SJSA1 (cell line): ENCODE measurements at regions not wholly inside any gene's neighbourhood (a gene's known extent, or its start where the extent isn't known, plus 50 kb on each side); places are given as distances from the start of the nearest gene placed in this dataset.
A peak's percentile ranks its signal among the peaks of the same experiment; 100 is the strongest.

Experiments
- DNase-seq, 2 experiments: peaks; one replicate each; pipeline ENCODE4 v3.0.0-alpha.2; 2015 to 2020; ENCODE audit warnings: low spot score in 2 of 2, low read depth in 1 of 2
- H3K27ac ChIP-seq: fragments of 250-450 bp; sonication (Bioruptor Pico); 2 replicates; pipeline ENCODE4 v1.5.1; 2020; ENCODE audit warnings: mild to moderate bottlenecking, moderate library complexity
- H3K27me3 ChIP-seq: fragments of 250-450 bp; sonication (Bioruptor Pico); replicated peaks from 2 replicates; pipeline ENCODE4 v1.5.1; 2020; ENCODE audit warnings: mild to moderate bottlenecking, moderate library complexity
- H3K36me3 ChIP-seq: fragments of 250-450 bp; sonication (Bioruptor Pico); 2 replicates; pipeline ENCODE4 v1.5.1; 2020; ENCODE audit warnings: mild to moderate bottlenecking
- H3K4me1 ChIP-seq: fragments of 250-450 bp; sonication (Bioruptor Pico); replicated peaks from 2 replicates; pipeline ENCODE4 v1.6.1; 2021; ENCODE audit warnings: mild to moderate bottlenecking
- H3K4me3 ChIP-seq: fragments of 250-450 bp; sonication (Bioruptor Pico); 2 replicates; pipeline ENCODE4 v1.5.1; 2020; ENCODE audit warnings: mild to moderate bottlenecking
- H3K9me3 ChIP-seq: fragments of 250-450 bp; sonication (Bioruptor Pico); replicated peaks from 2 replicates; pipeline ENCODE4 v1.5.1; 2020; ENCODE audit warnings: mild to moderate bottlenecking

DNA sequence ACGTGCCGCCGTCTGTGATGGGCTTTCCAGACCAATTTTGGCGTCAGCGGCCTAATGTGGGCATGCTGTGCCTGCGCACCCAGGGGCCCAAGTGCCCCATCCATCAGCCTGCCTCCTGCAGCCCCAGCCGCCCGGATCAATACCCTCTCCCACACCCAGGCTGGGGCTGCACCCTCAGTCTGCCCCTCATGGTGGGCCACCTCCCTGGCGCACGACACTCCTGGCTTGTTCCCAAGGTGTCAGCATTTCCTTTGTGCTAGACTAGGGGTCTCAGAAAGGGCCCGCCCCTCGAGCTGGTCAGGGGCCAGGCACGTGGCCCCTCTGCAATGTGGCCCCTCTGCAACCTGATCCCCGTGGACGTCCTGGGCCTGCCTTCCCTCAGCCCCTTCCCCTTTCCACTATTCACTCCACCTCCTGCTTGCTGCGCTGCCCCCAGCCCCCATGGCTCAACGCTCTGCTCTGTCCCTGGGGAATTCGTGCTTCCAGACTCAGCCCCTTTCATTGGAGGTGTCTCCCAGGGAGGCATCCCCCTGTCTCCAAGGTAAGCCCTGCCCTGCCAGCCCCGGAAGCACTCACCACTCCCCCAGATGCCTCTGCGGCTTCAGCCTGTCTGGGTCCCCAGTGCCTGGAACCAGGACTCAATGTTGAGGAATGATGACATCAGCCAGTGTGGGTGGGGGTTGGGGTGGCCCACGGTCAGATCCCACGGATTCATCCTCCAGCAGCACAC is 130.8 kb downstream of the HMX1 start:
- peaks cover 16% of the 10 kb centered on the region for H3K4me1 ChIP-seq
- no peak overlapping the region for H3K4me3 ChIP-seq
- H3K27me3 ChIP-seq: no peaks in the 10 kb centered on the region
- H3K36me3 ChIP-seq: no peaks in the 10 kb centered on the region
- H3K27ac ChIP-seq: no peak overlapping the region
- H3K9me3 ChIP-seq: no peaks in the 10 kb centered on the region
- DNase-seq: peak in 1 of 2 experiments; percentile 23

DNA sequence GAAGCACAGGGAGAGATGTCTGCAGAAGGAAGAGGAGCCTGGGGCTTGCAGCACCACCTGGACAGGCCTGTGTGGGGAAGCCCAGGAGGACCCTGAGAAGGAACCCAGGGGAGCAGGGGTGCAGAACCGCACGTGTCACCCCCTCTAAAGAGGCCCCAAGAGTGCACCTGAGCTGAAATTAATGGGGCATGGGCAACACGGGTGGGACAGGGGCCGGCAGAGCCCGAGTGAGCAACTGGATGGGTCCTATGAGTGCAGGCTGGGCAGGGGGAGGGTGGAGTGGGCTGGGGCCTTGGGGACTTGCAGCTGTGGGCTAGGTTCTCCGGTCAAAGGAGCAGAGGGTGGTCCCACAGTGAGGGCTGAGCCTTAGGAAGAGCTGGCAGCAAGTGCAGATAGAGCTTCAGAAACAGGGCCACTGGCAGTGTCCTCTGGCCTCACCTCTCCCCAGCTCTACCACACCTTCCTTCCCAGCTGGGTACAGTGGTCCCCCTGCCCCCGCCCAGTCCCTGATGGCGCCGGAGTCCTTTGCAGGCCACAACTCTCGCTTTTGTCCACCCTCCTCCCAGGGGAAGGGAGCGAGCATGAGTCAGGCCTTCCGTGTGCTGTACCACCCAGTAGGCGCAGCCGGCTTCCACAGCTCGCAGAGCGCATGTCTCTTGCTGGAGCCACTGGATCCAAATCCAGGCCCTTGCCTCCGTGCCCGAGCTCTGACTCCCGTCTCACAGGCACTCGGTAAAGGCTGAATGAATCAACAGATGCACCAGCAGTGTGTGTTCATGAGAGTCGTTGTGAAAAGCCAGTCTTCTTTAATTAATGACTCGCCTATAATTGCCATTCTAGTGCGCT is 131.6 kb downstream of the HMX1 start:
- H3K9me3 ChIP-seq: no peaks in the 10 kb centered on the region
- H3K4me1 ChIP-seq: peaks cover 16% of the 10 kb centered on the region
- H3K27ac ChIP-seq: no peak overlapping the region; the same call in 1 of the 2 replicates
- H3K4me3 ChIP-seq: no peak overlapping the region
- no peaks in the 10 kb centered on the region for H3K27me3 ChIP-seq
- DNase-seq: peak; percentile 50 to 69
- no peaks in the 10 kb centered on the region for H3K36me3 ChIP-seq

DNA sequence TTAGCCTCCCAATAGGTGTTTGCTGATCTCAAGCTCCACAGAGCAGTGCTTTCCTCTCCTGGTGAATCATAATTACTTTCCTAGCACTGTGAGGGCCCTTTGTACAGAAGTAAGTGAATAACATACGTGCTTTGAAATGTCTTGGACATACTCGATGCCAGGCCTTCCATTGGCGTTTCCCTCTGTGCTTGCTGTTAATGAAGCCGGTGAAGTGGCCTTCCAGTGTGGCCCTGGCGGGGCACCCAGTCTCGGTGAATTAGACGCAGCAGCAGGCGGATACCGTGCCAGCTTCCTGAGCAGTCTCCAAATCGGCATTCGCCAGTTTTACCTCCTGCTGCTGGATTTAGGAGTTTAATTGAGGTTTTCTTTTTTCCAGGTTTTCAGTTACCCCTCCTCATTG is 132.3 kb downstream of the HMX1 start:
- no peak overlapping the region for H3K4me3 ChIP-seq
- DNase-seq: no peak
- H3K27ac ChIP-seq: no peak overlapping the region
- H3K9me3 ChIP-seq: no peaks in the 10 kb centered on the region
- H3K36me3 ChIP-seq: no peaks in the 10 kb centered on the region
- H3K27me3 ChIP-seq: no peaks in the 10 kb centered on the region
- peaks cover 16% of the 10 kb centered on the region for H3K4me1 ChIP-seq

- DNase-seq: no peak
- Histone ChIP-seq H3K4me3 (no peak overlapping the region), H3K36me3 (no peaks in the 10 kb centered on the region), H3K9me3 (no peaks in the 10 kb centered on the region), H3K27ac (no peak overlapping the region), H3K27me3 (no peaks in the 10 kb centered on the region), H3K4me1 (peaks cover 16% of the 10 kb centered on the region)
Measured at GRCh38 chr4:8738471-8738931, 133.1 kb downstream of the HMX1 start.

DNA sequence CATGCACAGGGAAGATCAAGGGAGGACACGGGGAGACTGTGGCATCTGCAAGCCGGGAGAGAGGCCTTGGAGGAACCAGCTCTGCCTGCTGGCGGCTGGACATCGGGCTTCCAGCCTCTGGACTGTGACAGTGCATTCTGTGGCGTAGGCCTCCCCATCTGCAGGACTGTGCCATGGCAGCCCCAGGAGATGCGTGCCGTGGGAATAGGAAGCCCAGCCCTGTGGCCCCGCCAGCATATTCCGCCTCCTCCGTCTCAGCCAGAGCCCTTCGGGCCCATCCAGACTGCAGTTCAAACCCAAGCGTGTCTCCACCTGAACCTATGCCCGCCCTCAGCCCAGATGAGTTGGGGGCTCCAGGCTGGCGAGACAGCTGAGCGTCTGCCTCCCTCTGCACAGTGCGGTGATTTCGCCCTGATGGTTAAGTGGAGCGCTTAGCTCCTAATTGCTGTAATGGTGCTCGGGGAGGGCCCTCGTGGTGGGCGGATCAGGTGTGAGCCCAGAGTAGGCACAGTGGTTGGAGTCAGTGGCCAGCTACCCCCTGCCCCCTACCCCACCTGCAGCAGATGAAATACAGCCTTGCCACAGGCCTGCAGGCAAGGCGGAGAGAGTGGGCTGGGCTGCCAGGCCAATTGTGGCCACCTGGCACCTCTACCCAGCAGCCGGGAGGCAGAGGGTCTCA is 133.9 kb downstream of the HMX1 start:
- H3K9me3 ChIP-seq: no peaks in the 10 kb centered on the region
- no peak overlapping the region for H3K27ac ChIP-seq
- no peaks in the 10 kb centered on the region for H3K36me3 ChIP-seq
- H3K4me3 ChIP-seq: no peak overlapping the region
- H3K4me1 ChIP-seq: peaks cover 16% of the 10 kb centered on the region
- no peak for DNase-seq
- H3K27me3 ChIP-seq: no peaks in the 10 kb centered on the region

- no peaks in the 10 kb centered on the region for H3K27me3 ChIP-seq
- no peak overlapping the region for H3K27ac ChIP-seq
- H3K4me3 ChIP-seq: no peak overlapping the region
- no peak for DNase-seq
- H3K36me3 ChIP-seq: no peaks in the 10 kb centered on the region
- H3K9me3 ChIP-seq: no peaks in the 10 kb centered on the region
- peaks cover 16% of the 10 kb centered on the region for H3K4me1 ChIP-seq
Measured at GRCh38 chr4:8737075-8737474, 134.6 kb downstream of the HMX1 start.

DNA sequence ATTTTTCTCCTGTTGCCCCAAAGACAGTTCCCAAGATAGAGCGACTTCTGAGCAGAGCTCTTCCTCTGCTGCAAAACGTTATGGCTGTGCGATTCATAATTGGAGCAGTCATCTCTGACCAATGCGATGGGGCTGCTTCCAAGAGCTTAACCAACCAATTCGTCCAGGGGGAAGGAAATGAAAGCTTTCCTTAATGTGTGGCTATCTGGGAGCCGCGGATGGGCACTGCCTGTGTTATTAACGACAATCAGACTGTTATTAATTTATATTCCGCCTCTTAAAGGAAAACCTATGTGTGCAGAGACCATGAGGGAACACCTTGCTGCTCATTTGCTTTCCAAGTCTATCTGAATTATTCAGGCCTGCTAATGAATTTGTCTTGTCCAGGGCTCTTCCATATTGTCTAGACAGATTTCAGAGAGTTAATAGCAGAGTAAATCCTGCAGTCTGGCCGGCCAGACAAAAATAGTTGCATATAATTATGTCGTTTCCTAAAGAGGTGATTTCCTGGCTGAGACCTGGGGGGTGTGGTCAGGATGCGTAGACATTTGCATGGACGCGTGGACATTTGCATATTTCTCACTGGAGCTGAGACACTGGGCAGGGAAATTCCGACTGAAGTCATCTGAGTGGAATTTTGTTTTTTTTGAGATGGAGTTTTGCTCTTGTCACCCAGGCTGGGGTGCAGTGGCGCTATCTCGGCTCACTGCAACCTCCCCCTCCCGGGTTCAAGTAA is 135.4 kb downstream of the HMX1 start:
- DNase-seq: peak; percentile 28 to 54
- Histone ChIP-seq H3K27me3 (no peaks in the 10 kb centered on the region), H3K27ac (no peak overlapping the region), H3K4me3 (no peak overlapping the region), H3K36me3 (no peaks in the 10 kb centered on the region), H3K9me3 (no peaks in the 10 kb centered on the region), H3K4me1 (peaks cover 16% of the 10 kb centered on the region)

DNA sequence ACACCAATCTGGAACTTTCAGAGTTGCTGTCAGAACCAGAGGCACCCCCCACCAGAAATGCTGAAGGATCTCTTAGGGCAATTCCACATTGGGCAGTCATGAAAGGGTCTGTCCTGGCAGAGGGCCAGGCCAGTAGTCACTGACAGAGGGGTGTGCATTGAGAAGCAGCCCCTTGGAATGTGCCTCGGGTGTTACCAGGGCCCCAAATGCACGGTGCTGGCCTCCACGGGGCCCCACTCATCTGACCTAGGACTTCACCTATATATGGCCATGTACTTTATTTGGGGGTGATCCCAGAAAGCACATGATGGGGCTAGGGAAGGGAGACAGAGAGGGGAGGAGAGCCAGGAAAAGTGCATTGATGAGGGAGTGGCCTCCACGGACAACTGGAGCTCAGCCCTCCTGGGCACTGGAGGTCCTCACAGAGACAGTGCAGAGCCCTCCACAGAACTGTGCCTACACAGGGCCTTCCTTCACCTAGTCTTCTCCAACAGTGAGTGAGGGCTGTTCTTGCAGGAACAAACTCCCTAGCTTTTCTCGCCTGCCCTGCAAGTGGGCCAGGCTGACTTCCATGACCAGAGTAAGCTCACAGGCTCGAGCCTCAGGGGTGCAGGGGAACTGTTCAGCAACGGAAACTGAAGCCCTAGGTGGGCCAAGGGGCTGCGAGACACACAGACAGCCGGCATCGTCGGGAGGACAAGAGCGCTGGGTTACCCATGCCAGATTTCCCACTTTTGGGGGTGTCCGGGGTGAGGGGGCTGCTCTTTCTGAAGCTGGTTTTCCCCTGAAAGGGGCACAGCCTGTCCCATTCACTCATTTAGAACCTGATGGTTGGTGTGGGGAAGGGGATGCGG is 136.2 kb downstream of the HMX1 start:
- no peak for DNase-seq
- H3K36me3 ChIP-seq: no peaks in the 10 kb centered on the region
- no peak overlapping the region for H3K4me3 ChIP-seq
- no peaks in the 10 kb centered on the region for H3K9me3 ChIP-seq
- no peak overlapping the region for H3K27ac ChIP-seq
- no peaks in the 10 kb centered on the region for H3K27me3 ChIP-seq
- H3K4me1 ChIP-seq: peaks cover 13% of the 10 kb centered on the region

- H3K4me3 ChIP-seq: no peak overlapping the region
- no peak for DNase-seq
- peaks cover 4% of the 10 kb centered on the region for H3K4me1 ChIP-seq
- H3K27me3 ChIP-seq: no peaks in the 10 kb centered on the region
- H3K36me3 ChIP-seq: no peaks in the 10 kb centered on the region
- H3K27ac ChIP-seq: no peak overlapping the region
- H3K9me3 ChIP-seq: no peaks in the 10 kb centered on the region
Measured at GRCh38 chr4:8732681-8733243, 138.9 kb downstream of the HMX1 start.

- Histone ChIP-seq H3K27ac (no peak overlapping the region), H3K27me3 (no peaks in the 10 kb centered on the region), H3K4me1 (peaks cover 4% of the 10 kb centered on the region), H3K9me3 (no peaks in the 10 kb centered on the region), H3K36me3 (no peaks in the 10 kb centered on the region), H3K4me3 (no peak overlapping the region)
- no peak for DNase-seq
Measured at GRCh38 chr4:8732092-8732491, 139.5 kb downstream of the CPZ start.

- H3K27ac ChIP-seq: no peak overlapping the region
- no peaks in the 10 kb centered on the region for H3K36me3 ChIP-seq
- H3K4me1 ChIP-seq: no peaks in the 10 kb centered on the region; the same call in 1 of the 2 replicates
- H3K9me3 ChIP-seq: no peaks in the 10 kb centered on the region
- DNase-seq: peak in 1 of 2 experiments; percentile 10
- H3K4me3 ChIP-seq: no peak overlapping the region
- H3K27me3 ChIP-seq: no peaks in the 10 kb centered on the region
Measured at GRCh38 chr4:8731364-8731763, 138.8 kb downstream of the CPZ start.

DNA sequence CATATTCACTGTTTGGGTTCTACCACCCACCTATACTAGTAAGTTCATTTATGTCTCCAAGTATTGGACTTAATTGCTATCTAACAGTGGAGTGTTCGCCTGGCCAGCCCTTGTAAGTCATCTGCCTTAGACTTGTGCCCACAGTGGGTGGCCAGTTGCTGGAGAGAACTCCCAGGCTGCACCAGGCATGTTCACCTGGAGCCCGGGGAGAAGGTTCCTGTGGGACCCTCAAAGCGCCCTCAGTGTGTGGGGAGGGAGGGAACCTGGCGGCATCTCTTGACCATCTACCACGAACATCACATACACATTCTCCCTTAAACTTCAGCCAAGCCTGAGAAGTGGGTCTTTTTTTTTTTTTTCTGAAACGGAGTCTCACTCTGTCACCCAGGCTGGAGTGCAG is 138.1 kb downstream of the CPZ start:
- H3K36me3 ChIP-seq: no peaks in the 10 kb centered on the region
- no peak overlapping the region for H3K27ac ChIP-seq
- H3K4me1 ChIP-seq: no peaks in the 10 kb centered on the region
- DNase-seq: no peak
- H3K27me3 ChIP-seq: no peaks in the 10 kb centered on the region
- H3K9me3 ChIP-seq: no peaks in the 10 kb centered on the region
- no peak overlapping the region for H3K4me3 ChIP-seq
